ENCODE measurements at regions not wholly inside any gene's neighbourhood (a gene's known extent, or its start where the extent isn't known, plus 50 kb on each side); places are given as distances from the start of the nearest gene placed in this dataset.

DNA sequence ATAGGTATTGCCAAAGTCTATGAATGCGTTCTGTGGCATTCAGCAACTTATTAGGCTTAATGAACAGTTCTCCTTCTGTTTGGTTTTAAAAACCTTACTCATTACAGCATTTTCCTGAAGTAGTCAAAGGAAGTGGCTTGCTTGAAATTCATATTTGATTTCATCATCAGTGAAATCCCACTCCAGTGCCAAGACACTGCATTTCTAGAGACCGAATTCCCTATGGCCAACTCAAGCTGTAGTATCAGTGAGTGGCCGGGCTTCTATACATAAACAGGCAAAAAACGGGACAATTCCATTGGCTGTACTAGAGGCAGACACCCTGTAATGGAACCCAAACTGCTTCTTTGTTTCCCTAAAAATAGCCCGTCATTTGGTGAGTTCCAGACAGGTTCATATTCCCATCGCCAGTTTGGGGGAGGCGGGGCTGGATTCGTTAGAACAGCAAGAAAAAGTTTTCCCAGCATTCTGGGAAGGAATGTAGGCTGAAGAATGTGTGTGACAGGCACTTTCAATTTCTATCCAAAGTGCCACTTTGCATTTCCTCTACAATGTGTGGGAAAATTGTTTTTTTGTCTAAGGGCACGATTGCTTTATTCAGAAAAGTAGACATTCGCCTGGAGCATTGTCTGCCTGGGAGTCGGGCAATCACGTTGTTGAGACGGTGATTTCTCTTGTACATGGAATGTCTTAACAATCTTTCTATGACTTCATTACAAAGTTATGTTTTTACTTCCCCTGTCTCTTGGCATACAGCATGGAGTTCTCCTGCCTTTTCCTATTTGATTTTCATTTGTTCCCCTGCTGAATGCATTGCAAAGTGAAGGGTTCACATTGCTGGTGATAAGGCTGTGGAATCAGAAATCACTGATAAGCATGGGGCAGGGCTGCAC, 141.8 kb upstream of the MAST4 start:
- Mint-ChIP-seq H3K4me1 (ENCODE audit: low read depth, unreplicated experiment) (peaks cover 14% of the 10 kb centered on the region), H3K36me3 (ENCODE audit: low read depth, unreplicated experiment) (no peaks in the 10 kb centered on the region), H3K9me3 (ENCODE audit: unreplicated experiment) (peaks cover 21% of the 10 kb centered on the region), H3K27ac (ENCODE audit: unreplicated experiment) (peak overlapping the region; percentile 94), H3K27me3 (ENCODE audit: low read depth, unreplicated experiment) (no peaks in the 10 kb centered on the region), H3K4me3 (ENCODE audit: unreplicated experiment) (no peak overlapping the region)
- H3K27me3 ChIP-seq (ENCODE audit: insufficient read depth, low read length), result no peaks in the 10 kb centered on the region
- H3K4me1 ChIP-seq (ENCODE audit: insufficient read depth, low read length), result peaks cover 22% of the 10 kb centered on the region
- no peak for TF ChIP-seq EZH2 (IDR thresholded peaks at IDR 0.05; ENCODE audit: insufficient read depth, low read length)
- TF ChIP-seq, protein P1, sequence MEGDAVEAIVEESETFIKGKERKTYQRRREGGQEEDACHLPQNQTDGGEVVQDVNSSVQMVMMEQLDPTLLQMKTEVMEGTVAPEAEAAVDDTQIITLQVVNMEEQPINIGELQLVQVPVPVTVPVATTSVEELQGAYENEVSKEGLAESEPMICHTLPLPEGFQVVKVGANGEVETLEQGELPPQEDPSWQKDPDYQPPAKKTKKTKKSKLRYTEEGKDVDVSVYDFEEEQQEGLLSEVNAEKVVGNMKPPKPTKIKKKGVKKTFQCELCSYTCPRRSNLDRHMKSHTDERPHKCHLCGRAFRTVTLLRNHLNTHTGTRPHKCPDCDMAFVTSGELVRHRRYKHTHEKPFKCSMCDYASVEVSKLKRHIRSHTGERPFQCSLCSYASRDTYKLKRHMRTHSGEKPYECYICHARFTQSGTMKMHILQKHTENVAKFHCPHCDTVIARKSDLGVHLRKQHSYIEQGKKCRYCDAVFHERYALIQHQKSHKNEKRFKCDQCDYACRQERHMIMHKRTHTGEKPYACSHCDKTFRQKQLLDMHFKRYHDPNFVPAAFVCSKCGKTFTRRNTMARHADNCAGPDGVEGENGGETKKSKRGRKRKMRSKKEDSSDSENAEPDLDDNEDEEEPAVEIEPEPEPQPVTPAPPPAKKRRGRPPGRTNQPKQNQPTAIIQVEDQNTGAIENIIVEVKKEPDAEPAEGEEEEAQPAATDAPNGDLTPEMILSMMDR (IDR thresholded peaks at IDR 0.05; ENCODE audit: insufficient read depth, low read depth, low read length), result no peak
- H4K20me1 ChIP-seq (ENCODE audit: insufficient read depth, low read length), result no peaks in the 10 kb centered on the region
- no peaks in the 10 kb centered on the region for H3K9me3 ChIP-seq (ENCODE audit: insufficient read depth, low read depth, low read length)
- FAIRE-seq (no peak), DNase-seq (ENCODE audit: low read depth) (peak; percentile 82)
- no peaks in the 10 kb centered on the region for H3K36me3 ChIP-seq (ENCODE audit: insufficient read depth, low read length)
- no peaks in the 10 kb centered on the region for H3K79me2 ChIP-seq (ENCODE audit: insufficient read depth, low read length)
- peak overlapping the region; percentile 43 for H3K4me3 ChIP-seq (ENCODE audit: insufficient read depth, low read depth, low read length)
- peak overlapping the region; percentile 93 for H3K27ac ChIP-seq (ENCODE audit: low read depth, low read length)
- peak overlapping the region; percentile 78 for H3K9ac ChIP-seq (ENCODE audit: low read length)
- H3K4me2 ChIP-seq (ENCODE audit: low read length), result peak overlapping the region; percentile 82
- peak overlapping the region; percentile 72 for H2AFZ ChIP-seq (ENCODE audit: low read depth, low read length)

DNA sequence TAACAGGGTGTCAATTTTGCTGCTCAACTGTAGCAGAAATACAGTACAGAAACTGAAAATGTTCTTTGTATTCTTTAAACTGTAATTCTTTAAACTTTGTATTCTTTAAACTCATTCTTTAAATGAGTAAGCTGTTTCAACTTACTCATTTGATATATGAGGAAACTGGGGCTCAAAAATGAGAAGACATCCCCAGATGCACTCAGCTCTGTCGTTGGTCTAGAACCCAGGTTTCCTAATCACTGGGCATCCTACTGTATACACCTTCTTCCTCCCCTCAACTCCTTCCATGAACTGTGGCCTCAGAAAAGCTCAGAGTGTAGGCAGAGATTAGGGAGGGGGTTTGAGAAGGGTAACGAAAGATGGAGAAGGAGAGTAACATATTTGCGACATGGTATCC, 136.5 kb upstream of the MAST4 start:
- Histone ChIP-seq H3K79me2 (ENCODE audit: insufficient read depth, low read length) (no peaks in the 10 kb centered on the region), H3K27me3 (ENCODE audit: insufficient read depth, low read length) (no peaks in the 10 kb centered on the region), H3K4me1 (ENCODE audit: insufficient read depth, low read length) (peaks cover 8% of the 10 kb centered on the region), H3K36me3 (ENCODE audit: insufficient read depth, low read length) (no peaks in the 10 kb centered on the region), H3K9me3 (ENCODE audit: insufficient read depth, low read depth, low read length) (no peaks in the 10 kb centered on the region), H4K20me1 (ENCODE audit: insufficient read depth, low read length) (no peaks in the 10 kb centered on the region), H3K4me3 (ENCODE audit: insufficient read depth, low read depth, low read length) (no peak overlapping the region), H3K9ac (ENCODE audit: low read length) (no peak overlapping the region), H3K4me2 (ENCODE audit: low read length) (no peak overlapping the region), H3K27ac (ENCODE audit: low read depth, low read length) (no peak overlapping the region), H2AFZ (ENCODE audit: low read depth, low read length) (no peak overlapping the region)
- Mint-ChIP-seq H3K9me3 (ENCODE audit: unreplicated experiment) (peaks cover 2% of the 10 kb centered on the region), H3K27me3 (ENCODE audit: low read depth, unreplicated experiment) (no peaks in the 10 kb centered on the region), H3K4me1 (ENCODE audit: low read depth, unreplicated experiment) (peaks cover 5% of the 10 kb centered on the region), H3K36me3 (ENCODE audit: low read depth, unreplicated experiment) (no peaks in the 10 kb centered on the region), H3K27ac (ENCODE audit: unreplicated experiment) (no peak overlapping the region), H3K4me3 (ENCODE audit: unreplicated experiment) (no peak overlapping the region)
- DNase-seq (ENCODE audit: low read depth) (no peak), FAIRE-seq (no peak)
- TF ChIP-seq EZH2 (IDR thresholded peaks at IDR 0.05; ENCODE audit: insufficient read depth, low read length), result no peak
- TF ChIP-seq, protein P1 (IDR thresholded peaks at IDR 0.05; ENCODE audit: insufficient read depth, low read depth, low read length), result no peak

DNA sequence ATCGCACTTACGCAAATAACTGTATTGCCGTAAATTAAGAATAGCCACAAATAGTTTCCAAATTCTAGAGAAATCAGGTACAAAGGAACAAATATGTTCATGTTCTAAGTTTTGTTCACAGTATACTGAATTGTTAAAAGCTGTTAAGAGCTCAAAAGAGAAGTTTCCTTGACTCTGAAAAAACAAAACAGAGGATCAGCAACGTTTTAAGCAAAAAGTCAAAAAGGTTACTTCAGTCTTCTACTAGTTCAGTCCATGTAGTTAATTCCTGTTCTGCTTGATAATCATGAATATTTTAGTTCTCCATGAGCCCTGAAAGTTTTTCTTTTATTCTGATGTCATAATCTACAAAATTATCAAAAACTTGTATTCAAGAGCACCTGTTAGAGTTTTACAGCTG, 128.6 kb upstream of the MAST4 start:
- TF ChIP-seq, protein P1 (IDR thresholded peaks at IDR 0.05; ENCODE audit: insufficient read depth, low read depth, low read length), result no peak
- no peak for TF ChIP-seq EZH2 (IDR thresholded peaks at IDR 0.05; ENCODE audit: insufficient read depth, low read length)
- DNase-seq (ENCODE audit: low read depth), result no peak
- Histone ChIP-seq H3K36me3 (ENCODE audit: insufficient read depth, low read length) (no peaks in the 10 kb centered on the region), H2AFZ (ENCODE audit: low read depth, low read length) (no peak overlapping the region), H3K27me3 (ENCODE audit: insufficient read depth, low read length) (no peaks in the 10 kb centered on the region), H3K9me3 (ENCODE audit: insufficient read depth, low read depth, low read length) (no peaks in the 10 kb centered on the region), H3K27ac (ENCODE audit: low read depth, low read length) (no peak overlapping the region), H4K20me1 (ENCODE audit: insufficient read depth, low read length) (no peaks in the 10 kb centered on the region), H3K4me2 (ENCODE audit: low read length) (no peak overlapping the region), H3K79me2 (ENCODE audit: insufficient read depth, low read length) (no peaks in the 10 kb centered on the region), H3K4me1 (ENCODE audit: insufficient read depth, low read length) (no peaks in the 10 kb centered on the region), H3K9ac (ENCODE audit: low read length) (no peak overlapping the region), H3K4me3 (ENCODE audit: insufficient read depth, low read depth, low read length) (no peak overlapping the region)
- Mint-ChIP-seq H3K36me3 (ENCODE audit: low read depth, unreplicated experiment) (no peaks in the 10 kb centered on the region), H3K4me1 (ENCODE audit: low read depth, unreplicated experiment) (no peaks in the 10 kb centered on the region), H3K27me3 (ENCODE audit: low read depth, unreplicated experiment) (no peaks in the 10 kb centered on the region), H3K4me3 (ENCODE audit: unreplicated experiment) (no peak overlapping the region), H3K9me3 (ENCODE audit: unreplicated experiment) (peaks cover 12% of the 10 kb centered on the region), H3K27ac (ENCODE audit: unreplicated experiment) (no peak overlapping the region)
- FAIRE-seq, result no peak

Measured in astrocyte (in vitro differentiated cells and primary cell).